GM21786 (cell line): ENCODE measurements at regions not wholly inside any gene's neighbourhood (a gene's known extent, or its start where the extent isn't known, plus 50 kb on each side); places are given as distances from the start of the nearest gene placed in this dataset.
"Not testable (repeated sequence)": the region's sequence is repeated elsewhere in the genome, so short reads cannot be mapped to it uniquely, and the experiment has no call there.

ENCODE experiments used
- ATAC-seq: cut with Tn5 transposase; IDR thresholded peaks from one replicate; pipeline ENCODE4 v1.9.1; 2021; ENCODE audit not compliant: unreplicated experiment

DNA sequence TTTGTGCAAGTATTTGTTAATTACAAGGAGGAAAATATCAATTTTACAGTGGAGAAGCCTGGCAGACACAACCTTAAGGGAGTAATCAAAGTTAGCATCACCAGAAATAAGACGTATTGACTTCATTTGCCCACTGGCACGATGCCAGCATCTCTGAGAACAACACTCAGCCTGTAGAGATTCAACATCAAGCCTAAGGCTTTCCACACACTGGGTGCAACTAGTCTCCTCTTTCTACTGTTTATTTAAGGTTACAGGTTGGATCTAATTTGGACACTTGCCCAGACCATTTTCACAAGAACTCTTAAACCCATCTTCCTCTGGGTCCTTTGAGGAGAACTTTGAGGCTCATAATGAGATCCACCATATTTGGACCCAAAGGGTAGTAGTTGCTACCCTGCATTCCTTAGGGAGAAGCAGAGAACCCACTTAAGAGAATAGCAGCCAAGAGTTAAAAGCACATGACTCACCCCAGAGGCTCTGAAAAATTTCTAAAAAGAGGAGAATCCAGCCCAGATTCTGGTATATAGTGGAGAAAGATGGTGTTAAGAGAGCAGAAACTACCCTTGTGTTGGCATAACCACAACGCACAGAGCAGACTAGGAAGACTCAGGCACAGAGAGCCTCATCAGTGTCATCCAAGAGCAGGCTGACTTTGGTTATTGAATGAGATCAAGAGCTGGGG lies 97.3 kb downstream of the CCDC71L start:
- ATAC-seq, result no peak

DNA sequence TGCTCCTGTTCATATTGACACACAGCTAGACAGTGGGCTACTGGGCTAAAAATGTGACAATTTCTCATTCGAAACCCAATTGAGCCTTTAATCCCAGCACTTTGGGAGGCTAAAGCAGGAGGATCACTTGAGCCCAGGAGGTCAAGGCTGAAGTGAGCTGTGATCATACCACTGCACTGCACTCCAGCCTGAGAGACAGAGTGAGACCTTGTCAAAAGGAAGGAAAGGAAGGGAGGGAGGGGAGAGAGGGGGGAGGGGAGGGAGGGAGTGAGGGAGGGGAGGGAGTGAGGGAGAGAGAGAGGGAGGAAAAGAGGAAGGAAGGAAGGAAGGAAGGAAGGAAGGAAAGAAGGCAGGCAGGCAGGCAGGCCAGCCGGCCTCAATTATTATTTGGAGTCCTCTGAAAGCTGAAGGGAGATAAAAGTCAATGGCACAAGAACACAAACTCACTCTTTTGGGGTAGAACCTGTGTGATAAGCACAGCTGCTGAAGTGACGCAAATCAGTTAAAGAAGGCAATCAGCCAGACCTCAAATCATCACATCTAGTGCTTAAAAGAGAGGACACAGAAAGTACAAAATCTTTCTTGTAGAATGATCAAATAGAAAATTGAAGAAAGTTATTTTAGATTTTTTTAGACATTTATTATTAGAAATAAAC lies 98.1 kb downstream of the CCDC71L start:
- no peak for ATAC-seq

DNA sequence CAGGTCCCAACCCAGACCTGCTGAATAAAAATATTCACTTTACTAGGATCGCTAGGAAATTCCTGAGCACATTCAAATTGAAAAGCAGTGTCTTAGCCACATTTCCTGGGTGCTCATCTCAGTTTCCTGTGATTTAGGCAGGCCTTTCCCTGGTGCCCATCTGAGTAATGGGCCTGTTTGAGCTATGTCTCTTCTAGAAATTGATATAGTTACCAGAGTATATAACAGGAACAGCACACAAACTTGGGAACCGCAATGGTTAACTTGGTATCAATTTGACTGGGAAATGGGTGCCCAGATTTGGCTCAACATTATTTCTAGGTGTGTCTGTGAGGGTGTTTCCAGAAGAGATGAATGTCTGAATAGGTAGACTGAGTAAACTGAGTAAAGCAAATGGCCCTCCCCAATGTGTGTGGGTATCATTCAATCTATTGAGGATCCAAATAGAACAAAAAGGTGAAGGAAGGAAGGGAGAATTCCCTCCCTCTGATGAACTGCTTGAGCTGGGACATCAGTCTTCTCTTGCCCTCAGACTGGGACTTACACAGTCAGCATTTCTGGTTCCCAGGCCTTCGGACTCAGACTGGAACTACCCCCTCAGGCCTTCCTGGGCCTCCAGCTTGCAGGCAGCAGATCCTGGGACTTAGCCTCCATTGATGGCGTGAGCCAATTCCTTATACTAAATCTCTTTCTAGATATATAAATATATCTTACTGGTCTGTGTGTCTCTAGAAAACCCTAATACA lies 99.1 kb downstream of the CCDC71L start:
- ATAC-seq, result no peak

DNA sequence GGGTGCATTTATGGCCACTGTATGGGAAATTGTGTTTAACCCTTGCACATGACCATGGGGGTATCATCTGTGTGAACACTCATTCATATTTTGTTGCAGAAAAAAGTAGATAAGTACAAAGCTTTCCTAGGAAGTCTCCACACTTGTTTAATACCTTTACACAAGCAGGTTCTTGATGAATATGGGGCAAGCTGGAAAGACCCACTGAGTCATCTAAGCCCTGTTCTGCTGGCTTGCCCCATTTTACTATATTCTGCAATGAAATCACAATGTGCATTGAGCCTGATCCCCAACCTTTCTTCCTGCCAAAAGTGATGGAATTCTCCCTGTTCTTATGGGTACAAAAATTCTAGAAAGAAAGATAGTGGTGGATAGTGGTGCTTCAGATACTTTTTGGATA lies 99.8 kb downstream of the CCDC71L start:
- no peak for ATAC-seq

DNA sequence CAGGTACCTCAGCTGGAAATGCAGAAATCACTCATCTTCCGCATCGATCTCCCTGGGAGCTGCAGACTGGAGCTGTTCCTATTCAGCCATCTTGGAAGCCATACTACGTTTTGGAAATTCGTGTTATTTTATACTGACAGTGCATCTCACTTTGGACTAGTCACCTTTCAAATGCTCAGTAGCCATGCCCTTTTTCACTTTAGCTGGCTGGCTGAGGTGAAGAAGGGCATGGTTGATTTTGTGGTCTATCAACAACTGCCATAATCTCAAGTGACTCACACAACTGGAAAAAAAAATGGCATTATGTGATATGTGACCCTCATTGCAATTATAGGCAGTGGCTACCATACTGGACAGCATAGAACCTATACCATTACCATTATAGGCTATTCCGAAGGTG lies 100.5 kb downstream of the CCDC71L start:
- no peak for ATAC-seq

DNA sequence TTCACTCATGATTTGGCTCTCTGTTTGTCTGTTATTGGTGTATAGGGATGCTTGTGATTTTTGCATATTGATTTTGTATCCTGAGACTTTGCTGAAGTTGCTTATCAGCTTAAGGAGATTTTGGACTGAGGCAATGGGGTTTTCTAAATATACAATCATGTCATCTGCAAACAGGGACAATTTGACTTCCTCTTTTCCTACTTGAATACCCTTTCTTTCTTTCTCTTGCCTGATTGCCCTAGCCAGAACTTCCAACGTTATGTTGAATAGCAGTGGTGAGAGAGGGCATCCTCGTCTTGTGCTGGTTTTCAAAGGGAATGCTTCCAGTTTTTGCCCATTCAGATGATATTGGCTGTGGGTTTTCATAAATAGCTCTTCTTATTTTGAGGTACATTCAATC lies 104.7 kb downstream of the CCDC71L start:
- ATAC-seq, result not testable (repeated sequence)

DNA sequence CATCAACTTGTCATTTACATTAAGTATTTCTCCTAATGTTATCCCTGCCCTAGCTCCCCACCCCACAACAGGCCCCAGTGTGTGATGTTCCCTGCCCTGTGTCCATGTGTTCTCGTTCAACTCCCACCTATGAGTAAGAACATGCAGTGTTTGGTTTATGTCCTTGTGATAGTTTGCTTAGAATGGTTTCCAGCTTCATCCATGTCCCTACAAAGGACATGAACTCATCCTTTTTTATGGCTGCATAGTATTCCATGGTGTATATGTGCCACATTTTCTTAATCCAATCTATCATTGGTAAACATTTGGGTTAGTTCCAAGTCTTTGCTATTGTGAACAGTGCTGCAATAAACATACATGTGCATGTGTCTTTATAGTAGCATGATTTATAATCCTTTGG lies 106.3 kb downstream of the CCDC71L start:
- ATAC-seq, result not testable (repeated sequence)

DNA sequence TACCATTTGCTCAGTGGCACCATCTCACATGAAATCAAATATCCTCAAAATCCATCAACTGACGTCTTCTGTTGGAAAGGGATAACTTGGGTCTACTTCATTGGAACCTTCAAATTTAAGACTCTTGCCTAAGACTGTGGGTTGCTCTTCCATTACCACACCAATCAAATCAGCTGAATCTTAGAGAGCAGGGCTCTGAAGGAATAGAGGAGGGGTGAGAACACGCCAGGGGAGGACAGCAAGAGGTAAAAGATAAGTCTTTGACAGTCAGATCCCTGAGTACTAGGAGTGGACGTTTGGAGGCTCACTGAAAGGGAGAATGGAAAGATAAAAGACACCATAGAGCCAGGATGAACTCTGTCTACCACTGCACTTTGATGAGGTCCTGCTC lies 107.5 kb downstream of the CCDC71L start:
- no peak for ATAC-seq

DNA sequence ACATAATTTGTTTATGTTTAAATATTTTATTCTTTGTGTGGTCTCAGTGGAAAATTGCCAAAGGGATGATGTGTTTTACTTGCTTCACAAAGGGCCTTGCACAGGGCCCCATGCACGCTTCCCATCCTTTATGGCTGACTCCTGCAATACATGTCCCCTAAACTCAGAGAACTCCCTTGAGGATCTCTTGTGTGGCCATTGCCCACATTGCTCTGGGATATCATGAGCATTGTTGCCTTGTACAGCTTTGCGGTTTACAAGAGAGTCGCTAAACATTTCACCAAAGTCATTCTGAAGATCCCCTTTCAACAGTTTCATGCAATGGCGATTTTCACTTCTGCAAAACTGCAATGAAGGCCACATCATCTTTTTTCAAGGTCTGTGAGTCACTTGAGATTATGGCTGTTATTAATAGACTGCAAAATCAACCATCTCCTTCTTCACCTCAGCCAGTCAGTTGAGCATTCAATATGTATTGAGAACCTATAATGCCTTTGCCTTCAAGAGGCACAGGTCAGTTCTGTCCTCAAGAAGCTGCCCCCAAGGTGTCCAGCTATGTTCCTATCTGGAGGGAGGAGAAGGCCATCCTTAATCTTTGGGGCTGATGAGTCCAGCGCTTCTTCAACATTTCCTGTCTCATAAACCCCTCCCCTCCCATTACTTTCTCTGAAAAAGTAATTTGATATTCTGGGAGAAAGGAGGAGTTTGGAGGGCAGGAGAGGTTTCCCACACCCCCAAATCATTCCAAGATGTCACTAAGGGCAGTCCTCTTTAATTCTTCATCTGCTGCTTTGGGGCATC lies 108.1 kb downstream of the CCDC71L start:
- peak; percentile 96 for ATAC-seq

DNA sequence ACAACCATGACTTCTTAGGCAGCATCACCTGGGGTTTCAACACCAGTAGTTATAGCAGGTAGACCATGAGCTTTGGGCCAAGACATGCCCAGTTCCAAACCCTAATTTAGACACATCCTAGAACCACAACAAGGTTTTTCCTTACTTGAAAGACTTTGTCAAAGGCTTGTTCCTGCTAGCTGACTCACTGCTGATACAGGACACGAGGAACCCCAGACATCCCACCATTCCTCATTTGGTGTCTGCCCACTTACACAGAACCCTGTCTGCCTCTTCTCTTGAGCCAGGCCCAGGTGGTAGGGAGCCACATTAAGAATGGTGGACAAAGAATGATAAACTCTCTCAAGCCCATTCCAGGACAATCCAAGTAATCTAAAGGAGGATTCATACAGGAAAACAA lies 109.0 kb downstream of the CCDC71L start:
- ATAC-seq, result no peak

DNA sequence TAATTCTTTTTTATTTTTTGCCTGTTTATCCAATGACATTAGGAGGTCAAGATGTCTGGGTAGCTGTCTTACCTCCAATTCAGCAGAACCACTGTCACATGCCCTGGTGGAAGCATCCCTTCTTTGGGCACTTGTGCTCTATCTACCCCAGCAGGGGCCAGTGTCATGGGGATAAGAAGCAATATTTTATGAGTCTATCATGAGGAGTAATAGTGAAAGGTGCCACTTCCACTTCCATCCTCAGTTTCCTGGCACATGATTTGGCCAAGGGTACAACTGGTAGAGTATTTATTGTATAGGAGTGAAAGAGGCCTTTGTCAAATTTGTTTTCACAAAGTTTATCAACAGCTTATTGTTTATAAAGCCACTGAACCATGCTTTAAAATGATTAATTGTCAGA lies 112.5 kb downstream of the CCDC71L start:
- ATAC-seq, result no peak

DNA sequence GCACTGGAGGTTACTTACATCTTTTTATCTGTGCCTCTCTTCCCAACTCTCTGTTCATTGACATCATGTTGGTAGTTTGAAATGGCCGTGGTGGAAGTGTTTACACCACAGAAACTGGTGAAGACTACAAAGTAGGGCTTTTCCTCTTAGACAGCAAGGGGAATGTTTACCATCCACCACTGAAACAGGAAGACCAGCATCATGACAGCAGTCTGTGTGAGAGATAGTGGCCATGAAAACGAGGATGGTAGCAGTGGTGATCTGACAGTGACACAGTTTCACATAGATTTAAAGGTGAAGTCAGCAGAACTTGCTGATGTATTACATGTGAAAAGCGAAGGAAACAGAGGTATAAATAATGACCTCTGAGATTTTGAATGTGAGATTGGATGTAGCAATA lies 115.7 kb downstream of the CCDC71L start:
- ATAC-seq, result no peak

DNA sequence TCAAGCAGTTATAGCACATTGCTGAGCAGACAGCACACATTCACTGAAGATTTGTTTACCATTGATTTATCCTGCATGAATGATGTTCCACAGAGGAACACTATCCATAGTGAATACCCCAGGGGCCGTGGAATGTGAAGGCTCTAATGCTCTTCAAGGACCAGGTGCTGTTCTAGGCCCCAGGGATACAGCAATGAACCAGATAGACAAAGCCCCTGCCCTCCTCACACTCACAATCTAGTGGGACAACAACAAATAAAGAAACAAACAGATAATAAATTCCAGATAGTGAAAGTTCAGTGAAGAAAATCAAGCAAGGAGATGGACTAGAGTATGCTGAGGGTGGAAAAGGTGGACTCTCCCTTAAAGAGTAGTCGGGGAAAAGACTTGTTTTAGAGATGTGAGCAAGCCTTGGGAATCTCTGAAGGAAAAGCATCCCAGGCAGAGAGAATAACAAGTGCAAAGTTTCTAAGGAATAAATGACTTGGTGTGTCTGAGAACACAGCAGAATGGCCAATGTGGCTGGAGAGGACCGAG lies 117.7 kb downstream of the CCDC71L start:
- ATAC-seq, result no peak

DNA sequence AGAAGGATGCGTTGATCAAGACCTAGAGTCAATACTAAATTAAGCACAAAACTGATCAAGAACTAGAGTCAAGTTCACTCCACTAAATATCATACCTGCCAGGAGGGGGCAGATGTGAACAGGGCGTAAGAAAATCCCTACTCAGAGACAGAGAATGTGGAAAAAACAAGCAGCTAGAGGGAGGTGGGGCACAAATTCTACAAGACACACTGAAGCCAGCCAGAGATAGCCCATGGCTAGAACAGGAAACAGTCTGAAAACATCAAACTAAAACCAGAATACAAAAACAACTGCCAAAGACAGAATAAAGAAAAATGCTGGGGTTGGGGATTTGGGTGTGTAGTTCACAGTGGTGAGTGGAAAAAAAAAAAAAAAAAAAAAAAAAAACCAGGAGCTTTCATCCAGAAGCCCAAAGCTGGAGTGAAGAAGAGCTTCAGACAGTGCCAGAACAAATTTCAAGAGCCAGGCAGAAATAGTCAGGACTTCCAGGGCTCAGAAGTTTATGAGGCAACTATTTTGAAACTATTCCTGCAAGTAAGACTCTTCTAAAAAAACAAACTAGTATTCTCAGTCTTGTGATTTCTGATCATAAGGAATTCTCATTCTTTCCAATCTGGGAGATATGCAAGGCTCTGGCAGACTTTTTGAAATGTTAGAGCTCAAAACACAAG lies 118.3 kb downstream of the CCDC71L start:
- peak; percentile 89 for ATAC-seq

DNA sequence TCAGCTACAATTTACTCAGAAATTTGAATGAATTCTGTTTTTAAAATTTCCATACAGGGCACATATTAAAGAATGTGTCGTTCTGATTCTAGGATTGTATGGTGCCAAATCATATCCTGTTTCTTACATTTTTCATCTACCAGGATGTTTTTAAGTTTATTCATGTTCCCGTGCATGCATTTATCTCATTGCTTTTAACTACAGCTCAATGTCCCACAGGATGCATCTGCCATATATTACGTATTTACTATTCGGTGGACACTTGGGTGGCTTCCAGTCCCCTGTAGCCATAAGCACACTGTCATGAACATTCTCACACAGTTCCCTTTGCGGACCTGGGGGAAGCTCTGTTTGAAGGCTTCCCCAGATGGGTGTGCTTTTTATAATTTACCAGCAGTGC lies 122.3 kb downstream of the CCDC71L start:
- ATAC-seq, result no peak

DNA sequence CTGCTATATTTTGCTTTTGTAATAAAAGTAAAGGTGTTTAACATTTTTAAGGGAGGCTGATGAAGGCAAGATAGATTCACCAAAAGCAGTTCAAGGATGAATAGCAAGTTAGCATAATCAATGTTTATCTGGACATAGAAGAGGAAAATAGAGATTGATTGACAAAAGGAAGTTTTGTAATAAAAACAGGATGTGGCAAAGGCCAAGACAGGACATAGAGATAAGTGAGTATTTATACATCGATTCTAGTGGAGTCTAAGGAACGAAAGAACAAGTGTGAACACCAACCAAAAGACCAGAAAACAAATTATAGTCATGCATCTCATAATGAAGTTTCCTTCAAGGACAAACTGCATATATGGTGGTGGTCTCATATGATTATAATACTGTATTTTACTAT lies 123.8 kb downstream of the CCDC71L start:
- ATAC-seq, result no peak

DNA sequence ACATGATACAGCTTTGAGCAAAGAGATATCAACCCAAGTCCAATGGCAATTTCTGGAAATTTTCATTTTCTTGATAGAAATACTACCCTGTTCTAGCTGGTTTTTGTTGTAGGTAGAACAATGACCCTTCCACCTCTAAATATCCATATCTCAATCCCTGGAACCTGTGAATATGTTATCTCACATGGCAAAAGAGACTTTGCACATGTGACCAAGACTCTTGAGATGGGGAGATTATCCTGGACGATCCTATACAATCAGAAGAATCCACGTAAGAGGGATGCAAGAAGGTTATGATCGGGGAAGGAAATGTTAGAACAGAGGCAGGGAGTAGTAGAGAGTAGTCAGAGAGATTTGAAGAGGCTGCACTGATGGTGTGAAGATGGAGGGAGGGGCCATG lies 124.9 kb downstream of the CCDC71L start:
- no peak for ATAC-seq

DNA sequence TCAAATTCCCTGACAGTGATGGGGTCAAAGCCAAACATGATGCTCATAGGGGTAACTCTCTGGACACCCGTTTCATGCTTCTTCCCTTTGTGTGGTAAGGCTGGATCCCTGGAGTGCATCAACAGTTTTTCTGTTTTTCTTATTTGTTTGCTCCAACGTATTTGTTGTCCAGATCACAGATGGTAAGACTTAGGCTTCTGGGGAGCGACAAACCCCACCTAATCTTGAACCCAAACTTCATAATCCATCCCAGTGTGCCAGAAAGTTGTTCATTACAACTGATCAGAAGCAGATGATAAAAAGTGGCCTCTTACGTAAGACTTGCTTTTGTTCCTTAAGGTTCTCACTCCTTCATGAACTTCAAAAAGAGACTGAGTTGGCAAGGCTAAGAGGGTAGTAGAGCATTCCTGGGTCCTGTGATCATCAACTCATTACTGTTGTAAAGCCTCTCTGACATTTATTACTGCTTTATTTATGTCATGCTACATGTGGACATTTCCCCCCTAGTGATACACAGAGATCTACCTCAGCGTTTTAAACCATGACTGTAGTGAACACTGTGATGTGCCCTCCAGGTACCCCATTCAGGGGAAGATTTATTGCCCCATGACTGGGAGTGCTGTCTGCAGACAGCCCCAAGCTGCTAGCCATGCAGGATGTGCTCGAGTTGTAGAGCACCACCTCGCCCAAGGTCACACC lies 125.6 kb downstream of the CCDC71L start:
- no peak for ATAC-seq

DNA sequence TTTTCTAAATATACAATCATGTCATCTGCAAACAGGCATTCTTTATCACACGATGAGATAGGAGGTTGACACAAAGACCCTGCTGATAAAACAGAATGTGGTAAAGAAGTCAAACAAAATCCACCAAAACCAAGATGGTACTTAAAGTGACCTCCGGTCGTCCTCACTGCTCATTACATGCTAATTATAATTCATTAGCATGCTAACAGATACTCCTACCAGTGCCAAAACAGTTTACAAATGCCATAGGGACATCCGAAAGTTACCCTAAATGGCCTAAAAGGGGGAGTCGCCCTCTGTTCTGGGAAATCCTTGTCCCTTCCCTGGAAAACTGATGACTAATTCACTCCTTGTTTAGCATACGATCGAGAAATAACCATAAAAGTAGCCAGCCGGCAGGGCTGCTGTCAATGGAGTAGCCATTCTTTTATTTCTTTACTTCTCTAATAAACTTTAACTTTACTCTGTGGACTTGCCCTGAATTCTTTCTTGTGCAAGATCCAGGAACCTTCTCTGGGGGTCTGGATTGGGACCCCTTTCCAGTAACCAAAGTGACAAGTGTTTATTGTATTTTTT lies 126.6 kb downstream of the CCDC71L start:
- ATAC-seq, result no peak

DNA sequence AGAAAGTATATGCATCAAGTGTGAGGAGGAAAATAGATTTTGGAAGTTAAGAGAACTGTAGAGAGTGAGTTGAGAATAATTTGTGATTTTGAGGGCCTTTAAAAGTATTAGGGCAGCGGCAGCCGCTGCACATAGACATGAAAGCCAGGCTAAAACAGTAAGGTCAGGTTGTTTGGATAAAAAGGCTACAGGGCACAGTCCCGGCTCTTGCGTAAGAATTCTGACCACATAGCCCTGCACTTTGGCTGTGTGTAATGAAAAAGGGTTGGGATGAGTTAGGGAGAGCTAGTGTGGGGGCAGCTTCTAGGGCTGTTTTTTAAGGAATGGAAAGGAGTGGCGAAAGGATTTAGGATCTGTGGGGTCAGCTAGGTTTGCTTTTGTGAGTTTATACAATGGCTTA lies 130.8 kb downstream of the CCDC71L start:
- not testable (repeated sequence) for ATAC-seq
